Fibroblast of skin of back (primary cell): ENCODE measurements at regions not wholly inside any gene's neighbourhood (a gene's known extent, or its start where the extent isn't known, plus 50 kb on each side); places are given as distances from the start of the nearest gene placed in this dataset.

Experiments used
- DNase-seq: peaks from one replicate; pipeline ENCODE4 v3.0.0-alpha.2; 2013

DNA sequence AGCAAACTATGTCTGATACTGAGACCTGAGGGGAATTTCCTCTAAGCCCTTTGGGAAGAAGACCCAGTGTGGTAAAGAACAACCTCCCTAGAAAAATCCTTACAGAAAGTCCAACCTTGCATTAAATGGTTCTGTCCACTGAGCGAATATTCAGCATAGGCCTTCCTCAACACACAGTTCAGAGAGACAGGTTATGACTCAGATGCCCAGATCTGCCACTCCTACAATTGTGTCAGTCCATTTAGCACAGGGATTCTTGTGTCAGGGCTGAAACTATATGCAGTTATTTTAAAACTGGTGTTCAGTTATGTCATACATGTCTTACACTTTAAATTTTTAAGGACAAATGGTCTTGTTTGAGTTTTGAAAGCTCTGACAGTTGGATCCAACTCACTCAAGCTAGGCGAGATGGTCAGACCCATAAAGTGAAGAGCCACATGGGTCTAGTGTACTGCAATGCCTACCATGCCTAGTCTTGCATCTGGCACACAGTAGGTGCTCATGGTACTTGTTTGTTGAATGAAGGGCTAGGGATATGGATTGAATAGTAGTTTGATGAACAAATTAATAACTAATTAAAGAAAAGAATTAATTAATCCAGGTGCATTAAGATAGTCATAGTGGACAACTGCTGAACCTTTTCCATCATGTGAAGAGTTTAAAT is 207.5 kb upstream of the PWP1 start:
- peak; percentile 2 for DNase-seq

DNA sequence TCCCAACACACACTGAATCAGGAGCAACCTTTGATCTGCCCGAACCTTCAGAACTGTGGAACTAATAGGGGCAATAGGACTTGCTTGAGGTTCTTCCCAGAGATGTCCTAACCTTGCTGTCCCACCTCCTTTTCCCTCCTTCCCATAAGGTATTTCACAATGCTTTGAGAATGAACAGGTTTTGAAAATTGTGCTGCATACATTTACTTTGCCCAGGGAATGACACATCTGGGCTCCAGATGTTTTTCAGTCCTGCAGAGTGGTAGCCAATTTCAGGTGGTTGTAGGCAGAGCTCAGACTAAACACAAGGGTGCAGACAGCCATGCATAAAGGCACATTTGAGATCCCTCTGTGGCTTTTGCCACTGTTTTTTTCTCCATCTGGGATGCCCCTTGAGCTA is 206.7 kb upstream of the PWP1 start:
- no peak for DNase-seq

DNA sequence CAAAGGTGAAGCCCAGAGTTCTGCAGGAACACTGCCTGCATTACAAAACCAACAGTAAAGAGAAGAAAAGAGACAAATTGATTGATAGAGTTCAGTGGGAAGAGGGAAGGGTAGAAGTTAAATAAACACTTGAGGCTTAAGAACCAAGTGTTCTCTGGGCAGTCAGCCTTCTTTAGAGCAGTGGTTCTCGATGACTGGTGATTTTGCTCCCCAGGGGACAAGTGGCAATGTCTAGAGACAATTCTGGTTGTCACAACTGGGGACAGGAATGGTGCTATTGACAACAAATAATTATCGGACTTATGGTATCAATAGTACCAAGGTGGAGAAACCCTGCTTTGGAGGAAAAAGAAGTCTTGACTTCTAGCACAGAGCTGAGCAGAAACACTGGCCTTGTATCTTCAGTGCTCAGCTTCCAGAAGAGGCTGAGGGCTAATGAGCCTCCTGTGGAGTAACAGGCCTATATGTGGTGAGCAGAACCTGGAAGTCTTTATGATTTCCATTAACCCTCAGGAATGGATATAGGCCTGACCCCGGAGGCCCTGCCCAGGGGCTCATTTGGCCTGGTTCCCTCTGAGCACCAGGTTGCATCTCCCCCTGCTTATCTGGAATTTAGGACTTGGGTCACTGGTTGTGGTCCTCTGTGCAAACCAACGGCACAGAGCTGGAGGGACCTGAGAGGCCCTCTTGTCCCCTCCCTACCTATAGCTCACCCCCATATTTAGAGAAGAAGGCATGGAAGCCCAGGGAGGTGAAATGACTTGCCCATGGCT is 204.6 kb upstream of the PWP1 start:
- no peak for DNase-seq

DNA sequence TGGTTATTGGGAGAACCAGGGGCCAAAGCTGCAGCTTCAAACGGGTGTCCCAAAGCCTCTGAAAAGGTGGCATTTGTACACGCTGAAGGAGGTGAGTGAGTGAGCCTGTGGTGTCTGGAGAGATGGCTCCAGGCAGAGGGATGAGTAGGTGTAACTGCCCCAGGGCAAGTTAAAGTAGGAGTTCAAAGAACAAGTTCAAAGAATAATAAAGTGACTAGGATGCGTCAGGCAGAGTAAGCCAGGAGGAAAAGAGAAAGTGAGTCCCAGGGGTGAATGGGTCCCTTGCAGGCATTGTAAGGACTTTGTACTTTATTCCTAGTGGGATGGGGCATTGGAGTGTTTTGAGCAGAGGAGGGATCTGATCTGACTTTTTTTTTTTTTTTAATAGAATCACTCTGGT is 201.4 kb upstream of the PWP1 start:
- no peak for DNase-seq

DNA sequence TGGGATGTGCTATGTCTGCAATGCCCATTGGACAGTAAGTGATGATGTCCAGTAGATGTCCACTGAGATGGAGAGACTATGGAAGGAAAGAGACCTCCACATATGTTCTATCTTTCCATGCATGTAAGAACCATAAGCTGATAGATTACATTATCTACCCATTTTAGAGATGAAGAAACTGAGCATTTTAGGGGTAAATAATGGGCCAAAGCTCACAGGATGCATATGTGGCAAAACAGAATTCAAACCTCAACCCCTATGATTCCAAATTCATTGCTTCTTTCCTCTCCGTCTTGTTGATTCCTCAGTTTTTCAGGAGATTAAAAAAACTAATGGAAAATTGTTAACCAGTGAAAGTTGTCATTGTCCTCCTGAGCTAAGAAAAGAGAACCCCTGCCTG is 200.7 kb upstream of the PWP1 start:
- no peak for DNase-seq

DNA sequence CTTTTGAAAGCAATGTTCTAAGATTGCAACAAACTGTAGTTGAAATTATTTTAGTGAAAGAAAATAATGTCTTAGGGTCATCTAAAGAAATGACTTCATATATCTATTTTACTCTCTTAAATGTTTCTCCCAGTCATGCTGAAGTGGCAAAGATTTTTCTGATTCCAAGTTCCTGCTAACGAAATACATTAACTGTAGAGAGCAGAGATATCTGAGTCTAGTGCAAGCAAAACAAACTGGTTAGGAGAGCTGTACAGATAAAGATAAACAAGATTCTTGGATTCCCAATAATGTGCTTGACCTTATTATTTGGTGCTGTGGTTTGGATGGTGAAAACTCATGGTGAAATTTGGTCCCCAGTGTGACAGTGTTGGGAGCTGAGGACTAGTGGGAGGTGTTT is 199.9 kb upstream of the PWP1 start:
- no peak for DNase-seq

DNA sequence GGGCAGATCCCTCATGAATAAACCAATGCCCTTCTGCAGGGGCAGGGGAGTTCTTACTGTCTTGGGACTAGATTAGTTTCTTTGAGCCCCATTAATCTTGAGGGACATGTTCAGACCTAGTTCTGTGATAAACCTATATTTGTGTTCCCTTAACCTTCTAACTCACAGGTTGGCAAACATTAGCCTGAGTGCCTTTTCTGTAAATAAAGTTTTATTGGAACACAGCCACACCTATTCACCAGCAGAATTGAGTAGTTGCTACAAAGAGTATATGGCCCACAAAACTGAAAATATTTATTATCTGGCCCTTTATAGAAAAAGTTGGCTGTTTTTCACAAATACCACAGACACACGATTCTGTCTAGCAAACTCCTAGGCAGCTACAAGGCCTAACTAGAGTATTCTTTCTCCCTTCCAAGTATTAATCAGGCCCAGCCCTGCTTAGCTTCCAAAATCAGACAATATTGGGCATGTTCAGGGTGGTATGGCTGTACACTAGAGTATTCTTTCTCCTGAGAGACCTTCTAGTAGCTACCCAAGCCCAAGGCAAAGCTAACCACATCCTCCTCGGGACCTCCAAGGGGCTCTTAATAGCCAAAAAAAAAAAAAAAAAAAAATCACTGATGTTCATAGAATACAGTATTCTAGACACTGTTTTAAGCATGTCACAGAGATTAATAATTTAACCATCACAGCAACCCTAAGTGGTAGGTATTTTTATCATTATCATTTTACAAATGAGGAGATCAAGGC is 199.3 kb upstream of the PWP1 start:
- DNase-seq, result no peak

DNA sequence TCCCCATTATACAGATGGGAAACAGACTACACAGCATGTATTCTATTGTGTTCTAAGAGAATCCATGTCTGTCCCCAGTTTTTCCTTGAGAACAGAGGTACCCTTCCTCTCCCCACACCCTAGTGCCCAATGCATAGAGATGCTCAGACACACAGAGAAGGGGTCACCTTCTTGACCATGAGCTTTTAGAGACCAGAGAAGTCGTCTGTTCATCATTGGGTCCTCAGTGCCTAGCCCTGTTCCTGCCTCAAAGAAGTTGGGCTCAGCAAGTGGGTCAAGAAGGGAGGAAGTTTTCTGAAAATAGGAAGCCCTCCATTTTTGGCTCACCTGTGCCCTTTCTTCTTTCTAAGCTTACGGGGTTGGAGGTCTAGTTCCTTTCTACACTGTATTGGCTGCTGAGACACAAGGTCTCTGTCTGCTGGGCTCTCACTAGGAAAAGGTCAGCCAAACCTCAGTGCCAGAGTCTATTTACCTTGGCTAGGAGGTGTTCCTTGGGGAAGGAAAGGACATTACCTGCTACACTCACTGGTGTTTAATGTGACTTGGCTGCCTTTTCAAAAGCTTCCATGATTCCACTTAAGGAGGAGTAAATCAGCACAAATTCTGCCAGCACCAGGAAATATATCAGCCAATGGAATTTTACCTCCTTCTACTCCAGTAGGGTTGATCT is 198.5 kb upstream of the PWP1 start:
- no peak for DNase-seq

DNA sequence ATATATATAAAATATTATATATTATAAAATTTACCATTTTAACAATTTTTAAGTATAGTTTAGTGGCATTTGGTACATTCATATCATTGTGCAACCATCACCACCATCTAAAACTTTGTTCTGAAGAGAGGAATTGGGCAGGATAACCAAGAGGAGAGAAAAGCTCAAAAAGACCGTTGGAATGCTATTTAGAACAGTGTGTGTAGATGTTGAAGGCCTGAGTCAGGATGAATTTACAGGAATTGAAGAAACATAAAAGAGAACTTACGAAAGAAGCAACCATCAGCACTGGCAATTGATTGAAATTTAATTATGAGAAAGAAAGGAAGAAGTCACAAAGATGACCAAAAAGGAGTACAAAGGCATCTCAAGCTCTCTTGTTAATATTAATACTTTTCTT is 196.9 kb upstream of the PWP1 start:
- DNase-seq, result no peak

DNA sequence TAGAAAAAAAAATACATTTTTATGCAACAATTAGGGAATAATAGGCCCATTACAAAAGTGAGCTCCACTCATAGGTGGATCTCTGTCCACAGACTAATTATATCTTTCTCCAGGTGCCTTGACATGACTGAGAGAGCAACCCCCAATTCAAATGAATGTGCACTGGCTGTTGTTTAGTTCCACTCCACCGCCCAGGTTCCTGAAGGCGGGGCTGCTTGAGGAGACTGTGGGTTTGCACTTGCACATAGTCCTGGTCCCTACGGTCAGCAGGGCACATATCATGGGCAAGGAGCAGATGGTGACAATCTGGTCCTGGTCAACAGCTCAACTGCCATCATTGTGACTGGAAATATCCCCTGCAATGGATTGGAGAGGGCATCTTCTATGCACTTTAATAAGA is 195.6 kb upstream of the PWP1 start:
- no peak for DNase-seq

DNA sequence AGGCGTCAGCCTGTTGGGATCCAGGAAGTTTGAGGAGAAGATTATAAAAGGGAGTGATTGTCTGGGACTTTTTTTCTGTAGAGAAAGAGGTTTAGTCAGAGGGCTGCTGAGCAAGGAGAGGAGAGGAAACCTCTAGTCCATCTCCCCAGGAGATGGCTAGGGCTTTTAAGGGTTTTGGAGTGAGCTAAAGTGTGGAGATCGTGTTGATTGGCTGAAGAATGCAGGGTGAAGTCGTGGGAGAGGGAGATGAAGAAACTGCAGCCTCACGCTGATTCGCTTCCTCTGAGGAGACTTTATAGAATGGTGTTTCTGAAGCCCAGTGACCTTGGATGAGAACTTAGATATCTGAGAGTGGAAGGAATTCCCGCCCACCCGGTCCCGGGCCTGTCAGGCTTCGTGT is 193.7 kb upstream of the PWP1 start:
- peak; percentile 35 for DNase-seq

DNA sequence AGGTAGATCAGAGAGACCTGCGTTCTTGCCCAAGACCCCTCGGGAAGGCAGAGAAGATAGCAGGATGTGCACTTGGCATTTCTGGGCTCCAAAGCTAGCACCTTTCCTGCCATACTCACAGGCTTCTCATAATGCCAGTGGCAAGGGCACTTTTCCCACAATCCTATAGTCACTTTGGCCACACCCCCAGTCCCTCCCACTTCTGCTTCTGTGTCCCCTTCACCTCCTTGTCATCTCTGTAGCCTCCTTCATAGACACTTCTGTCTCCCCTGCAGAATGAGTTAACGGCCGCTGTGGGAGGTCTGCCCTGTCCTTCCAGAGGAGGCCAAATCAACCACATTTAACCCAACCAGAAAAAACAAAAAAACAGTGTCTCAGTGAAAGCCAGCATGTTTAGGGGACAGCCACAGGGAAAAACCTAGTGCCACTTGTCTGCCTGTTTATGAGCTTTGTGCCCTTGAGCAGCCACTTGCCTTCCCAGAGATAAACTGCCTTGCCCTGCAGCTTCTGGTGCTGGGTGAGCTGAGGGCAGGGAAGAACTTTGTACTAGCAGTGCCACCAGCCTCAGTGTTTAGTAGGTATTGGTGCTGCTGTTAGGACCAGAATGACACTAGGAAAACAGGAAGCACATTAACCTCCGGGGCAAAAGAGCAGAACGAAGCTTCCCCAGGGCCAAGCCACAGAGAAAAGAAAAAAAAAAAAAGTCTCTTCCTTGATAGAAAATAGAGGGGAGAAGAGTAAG is 193.0 kb upstream of the PWP1 start:
- DNase-seq, result no peak

DNA sequence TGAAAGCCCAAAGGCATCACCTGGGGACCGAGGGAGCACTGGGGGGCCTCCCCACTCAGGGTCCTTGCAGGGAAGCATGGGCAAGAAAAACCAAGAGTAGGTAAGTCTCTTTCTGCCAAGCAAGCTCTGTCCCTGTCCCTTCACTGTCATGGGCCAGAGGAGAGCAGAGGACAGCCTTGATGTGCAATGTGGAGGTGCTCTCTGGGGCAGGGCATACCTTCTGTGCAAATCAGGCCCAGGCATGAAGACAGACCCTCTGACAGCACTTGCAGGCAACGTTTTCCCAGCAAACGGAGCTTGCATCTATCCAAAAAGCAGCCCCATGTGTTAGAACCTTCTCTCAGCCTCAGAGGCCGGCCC is 192.5 kb upstream of the PWP1 start:
- DNase-seq, result no peak

DNA sequence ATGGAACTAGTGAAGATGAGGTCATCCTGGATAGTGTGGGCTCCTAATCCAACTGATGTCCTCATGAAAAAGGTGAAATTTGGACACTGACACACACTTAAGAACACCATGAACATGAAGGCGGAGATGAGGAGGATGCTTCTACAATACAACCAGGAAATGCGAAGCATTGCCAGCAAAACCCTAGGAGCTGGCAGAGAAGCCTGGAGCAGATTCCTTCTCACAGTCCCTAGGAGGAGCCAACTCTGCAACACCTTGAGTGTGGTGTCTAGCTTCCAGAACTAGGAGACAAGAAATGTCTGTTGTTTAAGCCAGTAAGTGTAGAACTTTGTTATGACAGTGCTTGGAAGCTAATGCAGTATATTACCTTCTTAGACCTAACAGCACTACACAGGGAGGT is 191.9 kb upstream of the PWP1 start:
- DNase-seq, result no peak

DNA sequence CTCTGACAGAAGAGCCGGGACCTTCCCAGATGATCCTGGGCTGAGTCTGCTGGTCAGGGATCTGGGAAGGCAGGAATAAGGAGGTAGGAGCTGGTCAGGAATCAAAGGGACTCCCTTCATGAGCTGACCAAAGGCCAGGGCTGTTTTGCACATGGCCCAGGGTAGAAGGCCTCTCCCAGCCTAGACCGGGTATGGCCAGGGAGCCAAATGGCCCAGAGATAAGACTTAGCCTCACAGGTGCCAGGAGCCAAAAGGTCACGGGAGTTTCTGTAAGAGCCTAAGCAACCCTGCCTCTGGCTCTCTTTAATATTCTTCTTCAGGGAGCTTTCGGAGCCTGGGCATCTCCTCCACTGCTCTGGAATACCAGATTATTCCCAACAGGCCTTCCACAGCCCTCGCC is 191.3 kb upstream of the PWP1 start:
- no peak for DNase-seq

DNA sequence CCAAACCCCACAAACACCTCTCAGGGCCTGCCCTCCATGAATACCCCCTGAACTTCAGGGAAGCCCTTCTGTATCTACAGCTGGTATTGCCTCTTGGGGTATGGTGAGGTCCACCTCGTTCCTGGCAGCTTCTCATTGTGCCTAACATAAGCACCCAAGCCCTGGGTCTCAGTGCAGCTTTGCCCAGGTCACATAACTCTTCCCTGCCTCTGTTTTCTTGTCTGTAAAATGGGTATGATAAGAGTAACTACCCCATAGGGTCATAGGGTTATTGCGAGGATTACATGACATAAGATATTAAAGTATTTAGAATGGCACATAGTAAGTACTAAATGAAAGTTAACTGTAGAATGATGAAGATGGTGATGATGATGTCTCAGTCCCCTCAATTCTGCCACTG is 190.0 kb upstream of the PWP1 start:
- DNase-seq, result no peak

DNA sequence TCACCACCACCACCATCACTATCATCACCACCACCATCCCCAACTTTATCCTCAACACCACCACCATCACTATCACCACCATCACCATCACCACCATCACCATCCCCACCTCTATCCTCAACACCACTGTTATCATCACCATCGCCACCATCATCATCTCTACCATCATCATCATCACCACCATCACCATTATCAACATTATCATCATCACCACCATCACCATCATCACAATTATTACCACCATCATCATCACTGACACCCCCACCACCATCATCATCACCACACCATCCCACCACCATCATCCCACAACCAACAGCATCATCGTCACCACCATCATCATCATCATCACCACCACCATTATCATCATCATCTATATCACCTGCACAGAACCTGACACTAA is 188.4 kb upstream of the PWP1 start:
- no peak for DNase-seq

DNA sequence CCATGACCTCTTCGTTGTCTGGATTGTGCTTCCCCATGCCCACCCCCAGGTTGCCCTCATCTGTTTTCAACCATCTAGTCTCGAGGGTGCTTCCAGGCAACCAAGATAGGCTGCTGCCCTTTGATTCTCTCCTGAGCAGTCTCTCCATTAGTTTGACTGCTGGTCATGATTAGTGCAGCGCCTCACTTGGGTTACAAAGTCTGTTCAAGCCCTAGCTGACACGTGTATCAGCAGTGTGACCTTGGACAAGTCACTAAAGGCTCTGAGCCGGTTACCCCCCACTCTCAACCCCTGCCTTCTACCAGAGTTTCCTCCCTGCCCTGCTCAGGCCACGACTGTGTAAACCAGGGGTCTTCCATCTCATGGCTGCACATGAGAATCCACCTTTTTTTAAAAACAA is 185.3 kb upstream of the PWP1 start:
- DNase-seq, result no peak

DNA sequence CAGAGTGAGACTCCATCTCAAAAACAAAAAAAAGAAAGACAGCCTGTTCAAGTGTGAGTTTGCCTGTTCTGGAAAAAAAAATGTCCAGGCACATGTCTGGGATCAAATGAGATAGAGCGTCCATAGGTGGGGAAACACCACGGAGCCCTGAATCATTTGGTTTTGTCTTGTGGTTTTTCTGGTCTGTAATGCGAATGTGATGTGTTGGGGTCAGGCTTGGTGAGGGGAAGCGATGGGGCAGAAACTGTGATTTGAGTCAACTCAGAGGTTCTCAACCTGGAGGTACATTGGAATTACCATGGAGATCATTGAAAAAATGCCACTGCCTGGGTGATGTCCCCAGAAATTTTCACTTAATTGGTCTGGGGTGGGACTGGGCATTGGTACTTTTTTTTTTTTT is 183.9 kb upstream of the PWP1 start:
- no peak for DNase-seq

DNA sequence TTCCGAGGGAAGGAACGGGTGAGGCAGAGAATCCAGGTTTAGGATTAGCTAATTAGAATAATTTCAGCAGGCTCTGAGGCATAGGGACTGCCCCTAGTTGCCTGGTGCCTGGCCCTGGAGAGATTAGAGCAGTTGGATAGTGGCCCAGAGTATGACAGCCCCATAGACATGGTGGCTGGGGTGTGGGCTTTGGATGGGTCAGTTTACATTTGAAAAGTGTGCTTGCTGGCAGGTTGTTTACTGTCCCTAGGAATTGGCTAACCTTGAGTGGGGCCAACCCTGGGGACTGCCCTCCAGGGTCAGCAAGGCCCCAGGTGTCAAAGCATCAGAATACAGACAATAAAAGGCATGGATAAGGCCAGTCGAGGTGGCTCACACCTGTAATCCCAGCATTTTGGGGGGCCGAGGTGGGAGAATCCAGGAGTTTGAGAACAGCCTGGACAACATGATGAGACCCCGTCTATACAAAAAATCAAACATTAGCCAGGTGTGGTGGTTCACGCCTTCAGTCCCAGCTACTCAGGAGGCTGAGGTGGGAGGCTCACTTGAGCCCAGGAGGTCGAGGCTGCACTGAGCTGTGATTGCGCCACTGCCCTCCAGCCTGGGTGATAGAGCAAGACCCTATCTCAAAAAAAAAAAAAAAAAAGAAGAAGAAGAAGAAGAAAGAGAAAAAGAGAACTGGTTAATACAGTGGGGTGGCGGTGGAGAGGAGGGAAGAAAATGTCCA is 182.3 kb upstream of the PWP1 start:
- no peak for DNase-seq

DNA sequence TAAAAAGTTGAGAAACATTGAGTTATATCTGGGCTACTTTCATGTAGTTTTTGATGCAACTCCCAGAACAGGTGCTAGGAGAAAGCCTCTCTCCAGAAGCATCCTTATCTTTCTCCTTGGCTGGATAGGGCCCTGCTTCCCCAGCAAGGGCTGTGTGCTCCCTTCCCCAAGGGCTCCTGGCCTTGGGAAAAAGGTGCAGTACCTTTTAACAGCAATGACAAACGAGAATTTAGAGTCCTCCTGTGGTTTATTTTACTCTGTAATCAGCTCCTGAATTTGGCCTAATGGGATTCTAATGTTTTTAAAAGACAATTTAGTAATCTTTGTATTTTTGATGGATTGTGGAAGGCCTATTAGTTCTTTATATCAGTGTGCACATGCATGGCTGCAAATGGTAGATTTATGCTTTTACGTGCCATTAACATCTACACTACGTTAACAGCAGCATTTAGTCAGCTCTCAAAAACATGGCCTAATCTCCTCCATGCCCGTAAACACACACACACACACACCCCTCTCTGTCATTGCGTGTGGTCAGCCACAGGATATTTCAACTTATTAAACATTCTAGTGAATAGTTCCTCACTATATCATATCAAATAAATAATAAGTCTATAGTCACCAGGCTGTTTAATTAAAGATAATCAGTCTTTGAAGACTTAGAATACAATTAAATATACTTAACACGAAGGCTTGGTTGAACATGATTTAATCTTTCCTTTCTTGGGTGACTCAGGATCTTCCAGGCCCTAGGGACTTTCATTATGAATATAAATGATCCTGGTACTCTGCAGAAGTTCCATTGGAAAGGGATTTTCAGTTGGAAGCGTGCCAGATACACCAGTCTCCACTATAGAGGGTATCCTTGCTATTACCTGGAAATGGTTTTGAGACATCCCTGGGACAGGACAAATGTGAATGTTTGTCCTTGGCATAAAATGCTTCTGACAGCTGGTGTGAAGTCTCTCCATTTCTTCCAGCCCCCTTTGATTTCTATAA is 181.4 kb upstream of the PWP1 start:
- no peak for DNase-seq
